A673 (cell line): ENCODE measurements at regions not wholly inside any gene's neighbourhood (a gene's known extent, or its start where the extent isn't known, plus 50 kb on each side); places are given as distances from the start of the nearest gene placed in this dataset.

Experiments
- EZH2 ChIP-seq: fragments of 200-600 bp; sonication (generic); IDR thresholded peaks from 2 replicates; pipeline ENCODE4 v1.6.1; 2017; ENCODE audit warnings: borderline replicate concordance, low read depth, mild to moderate bottlenecking, mixed read lengths, antibody characterized with exemption, low read length; ENCODE audit not compliant: poor library complexity, severe bottlenecking
- TF ChIP-seq, protein P1 (sequence below): fragments of 300-800, 200-600 bp; sonication (generic); conservative IDR thresholded peaks from 2 replicates; pipeline ENCODE4 v1.5.1; 2017; ENCODE audit warnings: low read depth, mild to moderate bottlenecking, antibody characterized with exemption, low read length, moderate library complexity, mixed read lengths

DNA sequence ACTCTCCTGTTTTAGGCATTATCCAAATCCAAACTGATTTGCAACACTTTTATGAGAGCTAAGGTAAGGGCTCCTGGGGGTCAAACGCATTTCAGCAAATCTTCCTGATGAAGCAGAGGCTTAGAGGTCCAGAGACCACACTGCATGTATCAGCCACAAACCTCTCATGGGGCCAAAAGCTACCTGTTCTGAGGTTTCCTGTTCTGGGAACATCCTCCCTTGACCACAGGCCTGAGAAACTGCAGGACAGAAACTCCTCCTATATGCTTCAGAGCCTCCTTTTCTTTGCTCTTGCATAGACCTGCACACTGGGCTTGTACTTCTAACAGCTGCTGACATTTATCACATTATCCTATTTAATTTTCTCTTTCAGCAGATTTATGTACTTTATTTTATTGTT is 92.6 kb downstream of the OR2K2 start:
- no peak for TF ChIP-seq EZH2
- TF ChIP-seq, protein P1, sequence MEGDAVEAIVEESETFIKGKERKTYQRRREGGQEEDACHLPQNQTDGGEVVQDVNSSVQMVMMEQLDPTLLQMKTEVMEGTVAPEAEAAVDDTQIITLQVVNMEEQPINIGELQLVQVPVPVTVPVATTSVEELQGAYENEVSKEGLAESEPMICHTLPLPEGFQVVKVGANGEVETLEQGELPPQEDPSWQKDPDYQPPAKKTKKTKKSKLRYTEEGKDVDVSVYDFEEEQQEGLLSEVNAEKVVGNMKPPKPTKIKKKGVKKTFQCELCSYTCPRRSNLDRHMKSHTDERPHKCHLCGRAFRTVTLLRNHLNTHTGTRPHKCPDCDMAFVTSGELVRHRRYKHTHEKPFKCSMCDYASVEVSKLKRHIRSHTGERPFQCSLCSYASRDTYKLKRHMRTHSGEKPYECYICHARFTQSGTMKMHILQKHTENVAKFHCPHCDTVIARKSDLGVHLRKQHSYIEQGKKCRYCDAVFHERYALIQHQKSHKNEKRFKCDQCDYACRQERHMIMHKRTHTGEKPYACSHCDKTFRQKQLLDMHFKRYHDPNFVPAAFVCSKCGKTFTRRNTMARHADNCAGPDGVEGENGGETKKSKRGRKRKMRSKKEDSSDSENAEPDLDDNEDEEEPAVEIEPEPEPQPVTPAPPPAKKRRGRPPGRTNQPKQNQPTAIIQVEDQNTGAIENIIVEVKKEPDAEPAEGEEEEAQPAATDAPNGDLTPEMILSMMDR = no peak
